CD14-positive monocyte (primary cell): ENCODE measurements at regions not wholly inside any gene's neighbourhood (a gene's known extent, or its start where the extent isn't known, plus 50 kb on each side); places are given as distances from the start of the nearest gene placed in this dataset.
A peak's percentile ranks its signal among the peaks of the same experiment; 100 is the strongest.

Source experiments
- DNase-seq, 3 donors: peaks; one replicate each; pipeline ENCODE4 v3.0.0-alpha.2; 2011 to 2022
- H2AFZ ChIP-seq: 2 replicates; pipeline ENCODE4 v1.6.0; 2012; ENCODE audit warnings: mild to moderate bottlenecking, low read depth, low read length, inconsistent platforms; ENCODE audit not compliant: insufficient read depth, poor library complexity, severe bottlenecking
- H3K27ac ChIP-seq, 2 donors: 1 replicate in 1 of 2; 2 replicates in 1 of 2; pipeline ENCODE4 v1.5.1; 2012 to 2013; ENCODE audit warnings: low read length in 2 of 2, control low read depth in 1 of 2, inconsistent platforms in 1 of 2, low read depth in 1 of 2, mild to moderate bottlenecking in 1 of 2
- H3K27me3 ChIP-seq, 2 donors: one replicate each; pipeline versions ENCODE4 v1.6.0 to v1.6.1; 2011 to 2013; ENCODE audit warnings: low read length in 2 of 2; ENCODE audit not compliant: control insufficient read depth in 2 of 2, insufficient read depth in 2 of 2
- H3K36me3 ChIP-seq, 2 donors: replicated peaks in 1 of 2; 1 replicate in 1 of 2; 2 replicates in 1 of 2; pipeline versions ENCODE4 v1.5.1 to v1.6.1; 2012 to 2013; ENCODE audit warnings: low read length in 2 of 2, control low read depth in 1 of 2, inconsistent platforms in 1 of 2, mild to moderate bottlenecking in 1 of 2; ENCODE audit not compliant: insufficient read depth in 2 of 2, control insufficient read depth in 1 of 2
- H3K4me1 ChIP-seq, 2 donors: 1 replicate in 1 of 2; 2 replicates in 1 of 2; pipeline versions ENCODE4 v1.5.1 to v1.6.1; 2012 to 2013; ENCODE audit warnings: low read length in 2 of 2, control low read depth in 1 of 2, inconsistent platforms in 1 of 2, mild to moderate bottlenecking in 1 of 2, moderate library complexity in 1 of 2; ENCODE audit not compliant: insufficient read depth in 2 of 2, control insufficient read depth in 1 of 2
- H3K4me2 ChIP-seq: replicated peaks from 2 replicates; pipeline ENCODE3; 2012; ENCODE audit warnings: low read length, moderate library complexity, mild to moderate bottlenecking; ENCODE audit not compliant: poor library complexity, severe bottlenecking; ENCODE audit errors: extremely low read depth
- H3K4me3 ChIP-seq, 3 experiments: fragments of 200-600 bp in 1 of 3; sonication (generic) in 1 of 3; replicated peaks in 1 of 3; 1 replicate in 2 of 3; 2 replicates in 1 of 3; pipeline ENCODE4 v1.5.1; 2011 to 2013; ENCODE audit warnings: low read length in 3 of 3, mild to moderate bottlenecking in 3 of 3, control low read depth in 2 of 3, low read depth in 2 of 3, inconsistent platforms in 1 of 3, moderate library complexity in 1 of 3
- H3K79me2 ChIP-seq: 2 replicates; pipeline ENCODE4 v1.6.0; 2012; ENCODE audit warnings: mild to moderate bottlenecking, control low read depth, inconsistent platforms, low read length, moderate library complexity; ENCODE audit not compliant: insufficient read depth
- H3K9ac ChIP-seq: 2 replicates; pipeline ENCODE4 v1.6.0; 2017; ENCODE audit warnings: low read length, mild to moderate bottlenecking; ENCODE audit not compliant: insufficient read depth, poor library complexity, severe bottlenecking
- H3K9me3 ChIP-seq, 2 donors: replicated peaks in 1 of 2; 1 replicate in 1 of 2; 2 replicates in 1 of 2; pipeline versions ENCODE4 v1.5.1 to v1.6.1; 2012 to 2013; ENCODE audit warnings: low read length in 2 of 2, control low read depth in 1 of 2; ENCODE audit not compliant: control insufficient read depth in 1 of 2, insufficient read depth in 1 of 2
- H4K20me1 ChIP-seq: 2 replicates; pipeline ENCODE4 v1.6.0; 2012; ENCODE audit warnings: mild to moderate bottlenecking, low read length, control low read depth, moderate library complexity; ENCODE audit not compliant: insufficient read depth
- H3K27ac Mint-ChIP-seq, 7 donors: one replicate each; pipeline ENCODE4 v1.8.0; 2020; ENCODE audit warnings: mild to moderate bottlenecking in 7 of 7, mixed read lengths in 7 of 7, moderate library complexity in 6 of 7, inconsistent platforms in 2 of 7
- H3K27me3 Mint-ChIP-seq, 3 donors: one replicate each; pipeline ENCODE4 v1.8.0; 2021 to 2022; ENCODE audit warnings: low read depth in 3 of 3, mild to moderate bottlenecking in 3 of 3, mixed read lengths in 3 of 3, moderate library complexity in 3 of 3, inconsistent platforms in 1 of 3
- H3K36me3 Mint-ChIP-seq, 2 donors: one replicate each; pipeline ENCODE4 v1.8.0; 2020; ENCODE audit warnings: mixed read lengths in 2 of 2, inconsistent platforms in 1 of 2, mild to moderate bottlenecking in 1 of 2
- H3K4me1 Mint-ChIP-seq: one replicate; pipeline ENCODE4 v1.8.0; 2020; ENCODE audit warnings: mild to moderate bottlenecking, mixed read lengths
- H3K4me3 Mint-ChIP-seq, 2 donors: one replicate each; pipeline ENCODE4 v1.8.0; 2020; ENCODE audit warnings: mild to moderate bottlenecking in 2 of 2, mixed read lengths in 2 of 2, moderate library complexity in 1 of 2
- H3K9me3 Mint-ChIP-seq, 7 donors: one replicate each; pipeline ENCODE4 v1.8.0; 2020 to 2022; ENCODE audit warnings: mixed read lengths in 7 of 7, mild to moderate bottlenecking in 6 of 7, moderate library complexity in 6 of 7, inconsistent platforms in 2 of 7
- WGBS: methylation state at CpG from one replicate; pipeline ENCODE4 v1.1.5; 2013; ENCODE audit warnings: missing lambda C conversion rate; ENCODE audit not compliant: insufficient coverage; 5-methylcytosine and 5-hydroxymethylcytosine counted together
- intact Hi-C, 2 donors: fragments of 100-400 bp; cut with micrococcal nuclease; formaldehyde crosslinking; loops; one replicate each; pipeline versions ENCODE4 v1.15.0 to v1.15.1; 2023
- TF ChIP-seq, protein P1 (sequence below): fragments of 200-600 bp; IDR thresholded peaks from one replicate; pipeline ENCODE4 v1.8.0; 2022; ENCODE audit warnings: antibody characterized with exemption, mild to moderate bottlenecking

DNA sequence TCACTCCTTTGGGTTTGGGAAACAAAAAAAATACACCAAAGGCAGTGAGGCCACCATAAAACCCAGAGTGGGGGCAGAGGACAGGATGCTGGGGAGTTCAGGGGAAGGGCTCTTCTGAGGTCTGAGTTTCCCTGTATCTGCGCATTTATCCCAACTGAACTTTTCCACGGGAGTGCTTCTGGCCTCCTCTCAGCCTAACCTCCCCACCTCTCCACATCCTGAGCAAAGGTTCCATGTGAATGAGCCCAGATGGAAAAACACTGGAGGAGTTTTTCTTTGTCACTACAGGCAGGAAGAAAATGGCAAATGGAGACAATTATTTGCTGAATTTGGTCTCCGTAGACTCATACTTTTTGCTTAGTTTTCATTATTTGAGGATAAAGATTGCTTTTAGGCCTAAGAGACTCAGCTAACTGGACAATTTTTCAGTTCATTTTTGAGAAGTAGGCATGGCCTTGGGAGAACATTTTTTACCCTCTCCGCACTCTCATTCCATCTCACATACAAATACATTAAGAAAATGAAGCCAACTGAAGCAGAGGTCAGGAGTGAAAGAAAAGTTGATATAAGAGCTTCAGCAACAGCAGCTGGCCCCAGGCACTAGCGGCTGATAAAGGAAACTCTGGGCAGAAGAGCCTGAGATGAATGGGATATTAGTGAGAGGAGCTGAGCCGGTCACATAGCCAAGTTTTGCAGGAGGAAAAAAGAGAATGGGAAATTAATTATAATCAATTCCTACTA, 82.6 kb upstream of the CYP1B1 start:
- H3K36me3 ChIP-seq = no peaks in the 10 kb centered on the region
- H2AFZ ChIP-seq = no peak overlapping the region
- 100% methylated on average over 1 of the region's 6 CpGs for WGBS
- no peak overlapping the region for H3K4me3 ChIP-seq
- H3K4me2 ChIP-seq = no peak overlapping the region
- H3K9me3 ChIP-seq = no peaks in the 10 kb centered on the region
- peaks cover 1 to 7% (median 2%) of the 10 kb centered on the region in 3 donors for H3K27me3 Mint-ChIP-seq
- no peak overlapping the region for H3K4me3 Mint-ChIP-seq
- H3K9ac ChIP-seq = no peak overlapping the region
- H3K36me3 Mint-ChIP-seq = peaks cover 24 to 29% of the 10 kb centered on the region in 2 donors
- H3K79me2 ChIP-seq = no peaks in the 10 kb centered on the region
- DNase-seq = no peak
- H3K27me3 ChIP-seq = no peaks in the 10 kb centered on the region
- TF ChIP-seq, protein P1, sequence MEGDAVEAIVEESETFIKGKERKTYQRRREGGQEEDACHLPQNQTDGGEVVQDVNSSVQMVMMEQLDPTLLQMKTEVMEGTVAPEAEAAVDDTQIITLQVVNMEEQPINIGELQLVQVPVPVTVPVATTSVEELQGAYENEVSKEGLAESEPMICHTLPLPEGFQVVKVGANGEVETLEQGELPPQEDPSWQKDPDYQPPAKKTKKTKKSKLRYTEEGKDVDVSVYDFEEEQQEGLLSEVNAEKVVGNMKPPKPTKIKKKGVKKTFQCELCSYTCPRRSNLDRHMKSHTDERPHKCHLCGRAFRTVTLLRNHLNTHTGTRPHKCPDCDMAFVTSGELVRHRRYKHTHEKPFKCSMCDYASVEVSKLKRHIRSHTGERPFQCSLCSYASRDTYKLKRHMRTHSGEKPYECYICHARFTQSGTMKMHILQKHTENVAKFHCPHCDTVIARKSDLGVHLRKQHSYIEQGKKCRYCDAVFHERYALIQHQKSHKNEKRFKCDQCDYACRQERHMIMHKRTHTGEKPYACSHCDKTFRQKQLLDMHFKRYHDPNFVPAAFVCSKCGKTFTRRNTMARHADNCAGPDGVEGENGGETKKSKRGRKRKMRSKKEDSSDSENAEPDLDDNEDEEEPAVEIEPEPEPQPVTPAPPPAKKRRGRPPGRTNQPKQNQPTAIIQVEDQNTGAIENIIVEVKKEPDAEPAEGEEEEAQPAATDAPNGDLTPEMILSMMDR = no peak
- H4K20me1 ChIP-seq = no peaks in the 10 kb centered on the region
- intact Hi-C loops = no loop called here
- peaks cover 27% of the 10 kb centered on the region for H3K4me1 Mint-ChIP-seq
- peaks cover 16 to 23% of the 10 kb centered on the region in 2 donors for H3K4me1 ChIP-seq
- H3K27ac ChIP-seq = no peak overlapping the region
- peaks cover 0 to 5% (median 0%) of the 10 kb centered on the region in 7 donors for H3K9me3 Mint-ChIP-seq
- peak overlapping the region in 2 of 7 donors; percentile 2 to 60 for H3K27ac Mint-ChIP-seq

DNA sequence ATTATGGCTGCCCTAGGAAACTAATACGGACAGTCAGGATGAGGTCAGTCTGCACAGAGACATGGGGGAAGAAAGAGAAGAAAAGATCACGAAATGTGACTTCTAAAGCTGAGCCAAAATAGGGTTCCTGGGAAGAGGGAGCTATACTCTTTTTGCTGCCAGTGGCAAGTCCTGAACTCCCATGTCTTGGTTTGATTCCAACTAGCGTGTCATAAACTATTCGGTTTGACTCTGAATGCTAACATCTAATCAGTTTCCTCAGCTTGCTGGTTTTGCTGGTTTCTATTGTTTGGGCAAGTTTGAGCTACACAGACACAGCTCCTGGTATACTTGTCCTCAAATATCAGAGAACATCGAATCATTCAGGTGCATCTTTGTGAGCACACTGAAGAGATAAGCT, 80.5 kb upstream of the CYP1B1 start:
- intact Hi-C loops = no loop called here
- Histone ChIP-seq H3K27me3 (no peaks in the 10 kb centered on the region), H3K4me1 (peaks cover 29 to 44% of the 10 kb centered on the region in 2 donors), H3K9me3 (no peaks in the 10 kb centered on the region), H3K9ac (no peak overlapping the region), H3K36me3 (no peaks in the 10 kb centered on the region), H2AFZ (no peak overlapping the region), H3K4me3 (no peak overlapping the region), H4K20me1 (no peaks in the 10 kb centered on the region), H3K79me2 (no peaks in the 10 kb centered on the region), H3K4me2 (no peak overlapping the region), H3K27ac (no peak overlapping the region)
- TF ChIP-seq, protein P1 = no peak
- WGBS = 83% methylated on average over 2 of the region's 5 CpGs
- Mint-ChIP-seq H3K4me1 (peaks cover 40% of the 10 kb centered on the region), H3K27me3 (peaks cover 0 to 4% (median 1%) of the 10 kb centered on the region in 3 donors), H3K4me3 (no peak overlapping the region), H3K36me3 (peaks cover 20 to 27% of the 10 kb centered on the region in 2 donors), H3K27ac (no peak overlapping the region), H3K9me3 (peaks cover 0 to 7% (median 0%) of the 10 kb centered on the region in 7 donors)
- DNase-seq = no peak
